ENCODE measurements at regions not wholly inside any gene's neighbourhood (a gene's known extent, or its start where the extent isn't known, plus 50 kb on each side); places are given as distances from the start of the nearest gene placed in this dataset.

- Histone ChIP-seq H3K36me3 (no peaks in the 10 kb centered on the region), H3K27me3 (no peaks in the 10 kb centered on the region), H3K4me3 (no peak overlapping the region), H3K4me1 (no peaks in the 10 kb centered on the region), H3K9me3 (no peaks in the 10 kb centered on the region), H3K27ac (no peak overlapping the region)
- no peak for DNase-seq
- no peak for TF ChIP-seq CTCF (IDR thresholded peaks at IDR 0.05)
- no peak for TF ChIP-seq POLR2A (IDR thresholded peaks at IDR 0.05)
Observed at GRCh38 chr10:8979976-8980375, 925.5 kb downstream of the GATA3 start.

- DNase-seq = no peak
- no peaks in the 10 kb centered on the region for H3K27me3 ChIP-seq
- no peak overlapping the region for H3K4me3 ChIP-seq
- no peak overlapping the region for H3K27ac ChIP-seq
- TF ChIP-seq POLR2A (IDR thresholded peaks at IDR 0.05) (no peak), CTCF (IDR thresholded peaks at IDR 0.05) (no peak)
- no peaks in the 10 kb centered on the region for H3K9me3 ChIP-seq
- no peaks in the 10 kb centered on the region for H3K4me1 ChIP-seq
- no peaks in the 10 kb centered on the region for H3K36me3 ChIP-seq
Observed at GRCh38 chr10:8981277-8981676, 926.8 kb downstream of the GATA3 start.

- Histone ChIP-seq H3K27me3 (no peaks in the 10 kb centered on the region), H3K36me3 (no peaks in the 10 kb centered on the region), H3K27ac (no peak overlapping the region), H3K9me3 (no peaks in the 10 kb centered on the region), H3K4me1 (no peaks in the 10 kb centered on the region), H3K4me3 (no peak overlapping the region)
- no peak for TF ChIP-seq POLR2A (IDR thresholded peaks at IDR 0.05)
- no peak for TF ChIP-seq CTCF (IDR thresholded peaks at IDR 0.05)
- no peak for DNase-seq
Observed at GRCh38 chr10:8985651-8986050, 931.2 kb downstream of the GATA3 start.

GRCh38 chr10:8986975-8987374 lies 932.5 kb downstream of the GATA3 start:
- no peaks in the 10 kb centered on the region for H3K9me3 ChIP-seq
- no peak overlapping the region for H3K27ac ChIP-seq
- H3K4me1 ChIP-seq = no peaks in the 10 kb centered on the region
- H3K36me3 ChIP-seq = no peaks in the 10 kb centered on the region
- DNase-seq = no peak
- TF ChIP-seq CTCF (IDR thresholded peaks at IDR 0.05) = no peak
- no peak for TF ChIP-seq POLR2A (IDR thresholded peaks at IDR 0.05)
- no peak overlapping the region for H3K4me3 ChIP-seq
- H3K27me3 ChIP-seq = no peaks in the 10 kb centered on the region

- Histone ChIP-seq H3K9me3 (no peaks in the 10 kb centered on the region), H3K27me3 (no peaks in the 10 kb centered on the region), H3K36me3 (no peaks in the 10 kb centered on the region), H3K27ac (no peak overlapping the region), H3K4me1 (no peaks in the 10 kb centered on the region), H3K4me3 (no peak overlapping the region)
- no peak for DNase-seq
- no peak for TF ChIP-seq POLR2A (IDR thresholded peaks at IDR 0.05)
- no peak for TF ChIP-seq CTCF (IDR thresholded peaks at IDR 0.05)
Observed at GRCh38 chr10:8987712-8988111, 933.2 kb downstream of the GATA3 start.

GRCh38 chr10:8990280-8990987 lies 935.9 kb downstream of the GATA3 start:
- Histone ChIP-seq H3K36me3 (no peaks in the 10 kb centered on the region), H3K27me3 (no peaks in the 10 kb centered on the region), H3K4me1 (no peaks in the 10 kb centered on the region), H3K27ac (no peak overlapping the region), H3K9me3 (no peaks in the 10 kb centered on the region), H3K4me3 (no peak overlapping the region)
- no peak for DNase-seq
- no peak for TF ChIP-seq CTCF (IDR thresholded peaks at IDR 0.05)
- no peak for TF ChIP-seq POLR2A (IDR thresholded peaks at IDR 0.05)
